Right lobe of liver (tissue), 6 donors: ENCODE measurements at regions not wholly inside any gene's neighbourhood (a gene's known extent, or its start where the extent isn't known, plus 50 kb on each side); places are given as distances from the start of the nearest gene placed in this dataset.

Source experiments
- ATAC-seq, 4 donors: fragments of 200-7000 bp; cut with Tn5 transposase; one replicate each; pipeline ENCODE4 v1.9.1; 2020; ENCODE audit warnings: mild to moderate bottlenecking in 4 of 4, moderate library complexity in 4 of 4
- DNase-seq, 3 donors: peaks; one replicate each; pipeline ENCODE4 v3.0.0-alpha.2; 2020
- H3K27ac ChIP-seq, 3 donors: fragments of 200-600 bp; one replicate each; pipeline ENCODE4 v1.8.0; 2022
- H3K27me3 ChIP-seq, 2 donors: fragments of 200-600 bp; one replicate each; pipeline ENCODE4 v1.8.0; 2022
- H3K36me3 ChIP-seq, 4 donors: fragments of 200-600 bp; sonication (generic) in 1 of 4; one replicate each; pipeline versions ENCODE4 v1.5.1 to v1.8.0; 2017 to 2022; ENCODE audit warnings: control low read depth in 1 of 4
- H3K4me1 ChIP-seq, 4 donors: fragments of 200-600 bp; sonication (generic) in 1 of 4; one replicate each; pipeline versions ENCODE4 v1.5.1 to v1.8.0; 2017 to 2022; ENCODE audit warnings: control low read depth in 1 of 4
- H3K4me3 ChIP-seq, 3 donors: fragments of 200-600 bp; one replicate each; pipeline ENCODE4 v1.8.0; 2022
- H3K9me3 ChIP-seq, 4 donors: fragments of 200-600 bp; sonication (generic) in 1 of 4; one replicate each; pipeline versions ENCODE4 v1.5.1 to v1.8.0; 2017 to 2022; ENCODE audit warnings: control low read depth in 1 of 4
- CTCF ChIP-seq, 4 donors: fragments of 200-600 bp in 3 of 4; fragments of 450-650 bp in 1 of 4; IDR thresholded peaks; one replicate each; pipeline versions ENCODE4 v1.5.1 to v1.8.0; 2016 to 2022; ENCODE audit warnings: antibody characterized with exemption in 4 of 4, mild to moderate bottlenecking in 2 of 4
- POLR2A ChIP-seq: fragments of 450-650 bp; IDR thresholded peaks from one replicate; pipeline ENCODE4 v1.6.1; 2017; ENCODE audit warnings: antibody characterized with exemption, mild to moderate bottlenecking
- WGBS: methylation state at CpG from one replicate; pipeline ENCODE4 v1.1.6; 2018; ENCODE audit warnings: low coverage, low lambda C conversion rate; ENCODE audit not compliant: insufficient coverage; ENCODE audit errors: missing lambda C conversion rate; 5-methylcytosine and 5-hydroxymethylcytosine counted together
- intact Hi-C, 2 donors: fragments of 100-400 bp; cut with DNase I; formaldehyde crosslinking; loops; one replicate each; pipeline versions ENCODE4 v1.11.2 to v1.14.1; 2022
- donor health status: DM: no; HTN: yes; CAD: no.
- donor health status: DM: no; HTN: no; CAD: no.
- donor health status: DM: no; HTN: no; CAD: no.
- donor health status: DM: no; HTN: yes; CAD: no.
- donor health status: DM: no; HTN: yes; CAD: no.

GRCh38 chr7:21191321-21192073 is 236.4 kb upstream of the SP4 start:
- TF ChIP-seq CTCF (IDR thresholded peaks at IDR 0.05) (no peak), POLR2A (no peak)
- H3K4me1 ChIP-seq = no peaks in the 10 kb centered on the region
- H3K27me3 ChIP-seq = no peaks in the 10 kb centered on the region
- H3K27ac ChIP-seq = no peak overlapping the region
- intact Hi-C loops = no loop called here
- no peaks in the 10 kb centered on the region for H3K9me3 ChIP-seq
- no peaks in the 10 kb centered on the region for H3K36me3 ChIP-seq
- no peak overlapping the region for H3K4me3 ChIP-seq
- no peak for ATAC-seq
- whole genome bisulfite sequencing = 84% methylated on average over 7 of the region's 7 CpGs
- DNase-seq = no peak

GRCh38 chr7:21192657-21193056 is 235.2 kb upstream of the SP4 start:
- Histone ChIP-seq H3K4me3 (no peak overlapping the region), H3K27ac (no peak overlapping the region), H3K4me1 (no peaks in the 10 kb centered on the region), H3K27me3 (no peaks in the 10 kb centered on the region), H3K9me3 (no peaks in the 10 kb centered on the region), H3K36me3 (no peaks in the 10 kb centered on the region)
- DNase-seq (no peak), ATAC-seq (no peak)
- 66% methylated on average over 2 of the region's 2 CpGs for WGBS
- TF ChIP-seq CTCF (IDR thresholded peaks at IDR 0.05) = no peak
- TF ChIP-seq POLR2A = no peak
- intact Hi-C loops = no loop called here

GRCh38 chr7:21193895-21194294 is 234.0 kb upstream of the SP4 start:
- H3K27me3 ChIP-seq = no peaks in the 10 kb centered on the region
- no peak overlapping the region for H3K4me3 ChIP-seq
- no peaks in the 10 kb centered on the region for H3K4me1 ChIP-seq
- H3K27ac ChIP-seq = no peak overlapping the region
- no peaks in the 10 kb centered on the region for H3K9me3 ChIP-seq
- ATAC-seq (no peak), DNase-seq (no peak)
- no peaks in the 10 kb centered on the region for H3K36me3 ChIP-seq
- 93% methylated on average over 2 of the region's 2 CpGs for WGBS
- intact Hi-C loops = no loop called here
- TF ChIP-seq POLR2A = no peak
- no peak for TF ChIP-seq CTCF (IDR thresholded peaks at IDR 0.05)

GRCh38 chr7:21194936-21195335 is 232.9 kb upstream of the SP4 start:
- Histone ChIP-seq H3K27ac (no peak overlapping the region), H3K9me3 (no peaks in the 10 kb centered on the region), H3K36me3 (no peaks in the 10 kb centered on the region), H3K4me1 (no peaks in the 10 kb centered on the region), H3K4me3 (no peak overlapping the region), H3K27me3 (no peaks in the 10 kb centered on the region)
- TF ChIP-seq CTCF (IDR thresholded peaks at IDR 0.05) (no peak), POLR2A (no peak)
- no peak for ATAC-seq
- no peak for DNase-seq
- WGBS = 80% methylated on average over 4 of the region's 4 CpGs
- intact Hi-C loops = no loop called here
